ENCODE measurements at regions not wholly inside any gene's neighbourhood (a gene's known extent, or its start where the extent isn't known, plus 50 kb on each side); places are given as distances from the start of the nearest gene placed in this dataset.

GRCh38 chr10:8767591-8767990 lies 713.1 kb downstream of the GATA3 start:
- Histone ChIP-seq H3K27ac (ENCODE audit: low read length) (no peak overlapping the region), H3K4me1 (ENCODE audit: control insufficient read depth, insufficient read depth, low read length) (no peaks in the 10 kb centered on the region), H3K27me3 (ENCODE audit: control insufficient read depth, insufficient read depth, low read length) (no peaks in the 10 kb centered on the region), H3K4me3 (ENCODE audit: low read length) (no peak overlapping the region), H3K9me3 (ENCODE audit: control insufficient read depth, insufficient read depth, low read length) (no peaks in the 10 kb centered on the region), H3K36me3 (ENCODE audit: control insufficient read depth, insufficient read depth, low read length) (no peaks in the 10 kb centered on the region)
- H3K36me3 Mint-ChIP-seq = no peaks in the 10 kb centered on the region
- no peaks in the 10 kb centered on the region for H3K4me1 Mint-ChIP-seq
- no peak for ATAC-seq
- DNase-seq = no peak
- no peaks in the 10 kb centered on the region for H3K9me3 Mint-ChIP-seq
- 61% methylated on average over 5 of the region's 5 CpGs for WGBS (ENCODE audit: insufficient coverage)
- H3K27ac Mint-ChIP-seq = no peak overlapping the region
- H3K4me3 Mint-ChIP-seq = no peak overlapping the region
- peaks cover 6 to 7% of the 10 kb centered on the region in 2 donors for H3K27me3 Mint-ChIP-seq (ENCODE audit: low read depth in 2 of 2)
- intact Hi-C loops (cut with micrococcal nuclease) = no loop called here
- TF ChIP-seq CTCF (IDR thresholded peaks at IDR 0.05) = no peak

- Mint-ChIP-seq H3K27ac (no peak overlapping the region), H3K4me3 (no peak overlapping the region), H3K9me3 (no peaks in the 10 kb centered on the region), H3K4me1 (no peaks in the 10 kb centered on the region), H3K27me3 (ENCODE audit: low read depth in 2 of 2) (peaks cover 4 to 7% of the 10 kb centered on the region in 2 donors), H3K36me3 (no peaks in the 10 kb centered on the region)
- Histone ChIP-seq H3K36me3 (ENCODE audit: control insufficient read depth, insufficient read depth, low read length) (no peaks in the 10 kb centered on the region), H3K9me3 (ENCODE audit: control insufficient read depth, insufficient read depth, low read length) (no peaks in the 10 kb centered on the region), H3K27me3 (ENCODE audit: control insufficient read depth, insufficient read depth, low read length) (no peaks in the 10 kb centered on the region), H3K4me3 (ENCODE audit: low read length) (no peak overlapping the region), H3K27ac (ENCODE audit: low read length) (no peak overlapping the region), H3K4me1 (ENCODE audit: control insufficient read depth, insufficient read depth, low read length) (no peaks in the 10 kb centered on the region)
- no peak for TF ChIP-seq CTCF (IDR thresholded peaks at IDR 0.05)
- ATAC-seq = no peak
- DNase-seq = no peak
- intact Hi-C loops (cut with micrococcal nuclease) = no loop called here
These were observed 713.9 kb downstream of the GATA3 start for GRCh38 chr10:8768341-8768740.

- no peak for TF ChIP-seq CTCF (IDR thresholded peaks at IDR 0.05)
- Mint-ChIP-seq H3K9me3 (no peaks in the 10 kb centered on the region), H3K36me3 (no peaks in the 10 kb centered on the region), H3K27me3 (ENCODE audit: low read depth in 2 of 2) (peaks cover 4 to 7% of the 10 kb centered on the region in 2 donors), H3K27ac (no peak overlapping the region), H3K4me3 (no peak overlapping the region), H3K4me1 (no peaks in the 10 kb centered on the region)
- Histone ChIP-seq H3K27ac (ENCODE audit: low read length) (no peak overlapping the region), H3K4me3 (ENCODE audit: low read length) (no peak overlapping the region), H3K36me3 (ENCODE audit: control insufficient read depth, insufficient read depth, low read length) (no peaks in the 10 kb centered on the region), H3K4me1 (ENCODE audit: control insufficient read depth, insufficient read depth, low read length) (no peaks in the 10 kb centered on the region), H3K27me3 (ENCODE audit: control insufficient read depth, insufficient read depth, low read length) (no peaks in the 10 kb centered on the region), H3K9me3 (ENCODE audit: control insufficient read depth, insufficient read depth, low read length) (no peaks in the 10 kb centered on the region)
- intact Hi-C loops (cut with micrococcal nuclease) = no loop called here
- DNase-seq (no peak), ATAC-seq (no peak)
- WGBS (ENCODE audit: insufficient coverage) = 95% methylated on average over 2 of the region's 3 CpGs
These were observed 714.4 kb downstream of the GATA3 start for GRCh38 chr10:8768852-8769251.

GRCh38 chr10:8776926-8777622 lies 722.6 kb downstream of the GATA3 start:
- TF ChIP-seq CTCF (IDR thresholded peaks at IDR 0.05) = no peak
- no peaks in the 10 kb centered on the region for H3K27me3 Mint-ChIP-seq (ENCODE audit: low read depth in 2 of 2)
- no peaks in the 10 kb centered on the region for H3K9me3 ChIP-seq (ENCODE audit: control insufficient read depth, insufficient read depth, low read length)
- peaks cover 4% of the 10 kb centered on the region for H3K4me1 ChIP-seq (ENCODE audit: control insufficient read depth, insufficient read depth, low read length)
- H3K27me3 ChIP-seq (ENCODE audit: control insufficient read depth, insufficient read depth, low read length) = no peaks in the 10 kb centered on the region
- no peaks in the 10 kb centered on the region for H3K36me3 ChIP-seq (ENCODE audit: control insufficient read depth, insufficient read depth, low read length)
- H3K27ac Mint-ChIP-seq = no peak overlapping the region
- ATAC-seq (no peak), DNase-seq (no peak)
- H3K4me3 Mint-ChIP-seq = no peak overlapping the region
- peaks cover 11 to 13% of the 10 kb centered on the region in 2 donors for H3K4me1 Mint-ChIP-seq
- WGBS (ENCODE audit: insufficient coverage) = 33% methylated on average over 3 of the region's 3 CpGs
- no peak overlapping the region for H3K4me3 ChIP-seq (ENCODE audit: low read length)
- no peaks in the 10 kb centered on the region for H3K9me3 Mint-ChIP-seq
- H3K36me3 Mint-ChIP-seq = no peaks in the 10 kb centered on the region
- no peak overlapping the region for H3K27ac ChIP-seq (ENCODE audit: low read length)
- intact Hi-C loops (cut with micrococcal nuclease) = no loop called here
